OCI-LY1 (cell line): ENCODE measurements at regions not wholly inside any gene's neighbourhood (a gene's known extent, or its start where the extent isn't known, plus 50 kb on each side); places are given as distances from the start of the nearest gene placed in this dataset.

ENCODE experiments used
- H2AFZ ChIP-seq: fragments of 200-600 bp; sonication (generic), shearing (Covaris generic); 2 replicates; pipeline ENCODE4 v1.6.0; 2014; ENCODE audit warnings: antibody characterized with exemption, mild to moderate bottlenecking, low read length
- H3F3A ChIP-seq: fragments of 200-600 bp; sonication (generic), shearing (Covaris generic); 2 replicates; pipeline ENCODE4 v1.6.0; 2014; ENCODE audit warnings: mild to moderate bottlenecking, antibody characterized with exemption, low read length, moderate library complexity; ENCODE audit not compliant: insufficient read depth
- H3K27ac ChIP-seq: fragments of 200-600 bp; sonication (generic); 2 replicates; pipeline ENCODE4 v1.5.1; 2014; ENCODE audit warnings: low read length, mixed run types, mild to moderate bottlenecking, low read depth; ENCODE audit not compliant: poor library complexity, severe bottlenecking
- H3K27me3 ChIP-seq: fragments of 200-600 bp; sonication (generic); 2 replicates; pipeline ENCODE4 v1.6.0; 2014; ENCODE audit warnings: antibody characterized with exemption, mild to moderate bottlenecking, low read length, moderate library complexity; ENCODE audit not compliant: insufficient read depth
- H3K36me3 ChIP-seq: fragments of 200-600 bp; sonication (generic); 2 replicates; pipeline ENCODE4 v1.6.1; 2014; ENCODE audit warnings: mild to moderate bottlenecking, antibody characterized with exemption, low read length, moderate library complexity, mixed read lengths; ENCODE audit not compliant: insufficient read depth
- H3K4me1 ChIP-seq: fragments of 200-600 bp; sonication (generic); 2 replicates; pipeline ENCODE4 v1.5.1; 2014; ENCODE audit warnings: mild to moderate bottlenecking, low read length, moderate library complexity; ENCODE audit not compliant: insufficient read depth, severe bottlenecking
- H3K4me2 ChIP-seq: fragments of 200-600 bp; sonication (generic), shearing (Covaris generic); 2 replicates; pipeline ENCODE4 v1.6.1; 2014; ENCODE audit warnings: low read length
- H3K4me3 ChIP-seq: fragments of 200-600 bp; sonication (generic); 2 replicates; pipeline ENCODE4 v1.5.1; 2014; ENCODE audit warnings: low read length, low read depth, mild to moderate bottlenecking, mixed read lengths; ENCODE audit not compliant: poor library complexity, severe bottlenecking
- H3K79me2 ChIP-seq: fragments of 200-600 bp; shearing (Covaris generic); 2 replicates; pipeline ENCODE4 v1.6.1; 2016; ENCODE audit warnings: mixed run types, low read length, mixed read lengths; ENCODE audit not compliant: insufficient read depth
- H3K9ac ChIP-seq: fragments of 200-600 bp; sonication (generic), shearing (Covaris generic); 2 replicates; pipeline ENCODE4 v1.6.1; 2014; ENCODE audit warnings: mild to moderate bottlenecking, low read length, mixed read lengths
- H3K9me2 ChIP-seq: fragments of 200-600 bp; sonication (generic), shearing (Covaris generic); 2 replicates; pipeline ENCODE4 v1.6.1; 2014; ENCODE audit warnings: low read depth, mild to moderate bottlenecking, low read length, mixed read lengths
- H3K9me3 ChIP-seq: fragments of 200-600 bp; shearing (Covaris generic); 2 replicates; pipeline ENCODE4 v1.6.1; 2014; ENCODE audit warnings: low read length, mixed read lengths
- H4K20me1 ChIP-seq: fragments of 200-600 bp; sonication (generic), shearing (Covaris generic); 2 replicates; pipeline ENCODE4 v1.6.0; 2016; ENCODE audit warnings: mild to moderate bottlenecking, low read length; ENCODE audit not compliant: insufficient read depth
- EZH2 ChIP-seq: fragments of 200-600 bp; sonication (generic), shearing (Covaris generic); IDR thresholded peaks from 2 replicates; pipeline ENCODE4 v1.8.0; 2017; ENCODE audit warnings: borderline replicate concordance, mixed run types, mild to moderate bottlenecking, antibody characterized with exemption, low read length, moderate library complexity, mixed read lengths
- TF ChIP-seq, protein P1 (sequence below): fragments of 200-600 bp; sonication (generic), shearing (Covaris generic); IDR thresholded peaks from 2 replicates; pipeline ENCODE4 v1.5.1; 2017; ENCODE audit warnings: mild to moderate bottlenecking, antibody characterized with exemption, low read length, moderate library complexity, mixed read lengths

GRCh38 chr6:130716466-130716865, 110.7 kb upstream of the SMLR1 start:
- Histone ChIP-seq H3K4me2 (no peak overlapping the region), H3K9ac (no peak overlapping the region), H4K20me1 (no peaks in the 10 kb centered on the region), H3K4me1 (no peaks in the 10 kb centered on the region), H3K4me3 (no peak overlapping the region), H3K27ac (no peak overlapping the region), H3K79me2 (no peaks in the 10 kb centered on the region), H3K9me2 (no peaks in the 10 kb centered on the region), H3K27me3 (no peaks in the 10 kb centered on the region), H3K36me3 (no peaks in the 10 kb centered on the region), H3K9me3 (no peaks in the 10 kb centered on the region), H2AFZ (no peak overlapping the region), H3F3A (no peaks in the 10 kb centered on the region)
- TF ChIP-seq, protein P1, sequence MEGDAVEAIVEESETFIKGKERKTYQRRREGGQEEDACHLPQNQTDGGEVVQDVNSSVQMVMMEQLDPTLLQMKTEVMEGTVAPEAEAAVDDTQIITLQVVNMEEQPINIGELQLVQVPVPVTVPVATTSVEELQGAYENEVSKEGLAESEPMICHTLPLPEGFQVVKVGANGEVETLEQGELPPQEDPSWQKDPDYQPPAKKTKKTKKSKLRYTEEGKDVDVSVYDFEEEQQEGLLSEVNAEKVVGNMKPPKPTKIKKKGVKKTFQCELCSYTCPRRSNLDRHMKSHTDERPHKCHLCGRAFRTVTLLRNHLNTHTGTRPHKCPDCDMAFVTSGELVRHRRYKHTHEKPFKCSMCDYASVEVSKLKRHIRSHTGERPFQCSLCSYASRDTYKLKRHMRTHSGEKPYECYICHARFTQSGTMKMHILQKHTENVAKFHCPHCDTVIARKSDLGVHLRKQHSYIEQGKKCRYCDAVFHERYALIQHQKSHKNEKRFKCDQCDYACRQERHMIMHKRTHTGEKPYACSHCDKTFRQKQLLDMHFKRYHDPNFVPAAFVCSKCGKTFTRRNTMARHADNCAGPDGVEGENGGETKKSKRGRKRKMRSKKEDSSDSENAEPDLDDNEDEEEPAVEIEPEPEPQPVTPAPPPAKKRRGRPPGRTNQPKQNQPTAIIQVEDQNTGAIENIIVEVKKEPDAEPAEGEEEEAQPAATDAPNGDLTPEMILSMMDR = no peak
- no peak for TF ChIP-seq EZH2

GRCh38 chr6:130717657-130718056, 109.5 kb upstream of the SMLR1 start:
- H3K9ac ChIP-seq = no peak overlapping the region
- H3K9me2 ChIP-seq = no peaks in the 10 kb centered on the region
- H3K36me3 ChIP-seq = no peaks in the 10 kb centered on the region
- H3K27ac ChIP-seq = no peak overlapping the region
- H3F3A ChIP-seq = no peaks in the 10 kb centered on the region
- H2AFZ ChIP-seq = no peak overlapping the region
- TF ChIP-seq, protein P1 = no peak
- H3K79me2 ChIP-seq = no peaks in the 10 kb centered on the region
- H3K27me3 ChIP-seq = no peaks in the 10 kb centered on the region
- H3K4me3 ChIP-seq = no peak overlapping the region
- no peak overlapping the region for H3K4me2 ChIP-seq
- no peaks in the 10 kb centered on the region for H3K9me3 ChIP-seq
- H4K20me1 ChIP-seq = no peaks in the 10 kb centered on the region
- no peaks in the 10 kb centered on the region for H3K4me1 ChIP-seq

- H3F3A ChIP-seq = no peaks in the 10 kb centered on the region
- no peaks in the 10 kb centered on the region for H3K27me3 ChIP-seq
- no peaks in the 10 kb centered on the region for H3K4me1 ChIP-seq
- H3K9me3 ChIP-seq = no peaks in the 10 kb centered on the region
- H2AFZ ChIP-seq = no peak overlapping the region
- H3K27ac ChIP-seq = no peak overlapping the region
- no peak overlapping the region for H3K9ac ChIP-seq
- H3K4me3 ChIP-seq = no peak overlapping the region
- H3K4me2 ChIP-seq = no peak overlapping the region
- H4K20me1 ChIP-seq = no peaks in the 10 kb centered on the region
- no peaks in the 10 kb centered on the region for H3K9me2 ChIP-seq
- no peaks in the 10 kb centered on the region for H3K36me3 ChIP-seq
- no peak for TF ChIP-seq EZH2
- TF ChIP-seq, protein P1 = no peak
- H3K79me2 ChIP-seq = no peaks in the 10 kb centered on the region
These were observed 107.0 kb upstream of the SMLR1 start for GRCh38 chr6:130720076-130720715.
